PC-9 (cell line): ENCODE measurements at regions not wholly inside any gene's neighbourhood (a gene's known extent, or its start where the extent isn't known, plus 50 kb on each side); places are given as distances from the start of the nearest gene placed in this dataset.

Source experiments
- CTCF ChIP-seq: fragments of 200-600 bp; sonication (generic); conservative IDR thresholded peaks from 2 replicates; pipeline ENCODE4 v1.6.1; 2017; ENCODE audit warnings: mixed run types, antibody characterized with exemption, mild to moderate bottlenecking, moderate library complexity
- EZH2 ChIP-seq: fragments of 200-600 bp; sonication (generic); IDR thresholded peaks from 2 replicates; pipeline ENCODE4 v1.8.0; 2017; ENCODE audit warnings: antibody characterized with exemption, low read depth

- TF ChIP-seq CTCF (no peak), EZH2 (no peak)
Measured at GRCh38 chr11:90668502-90668901, 445.7 kb upstream of the CHORDC1 start.
